ENCODE measurements at regions not wholly inside any gene's neighbourhood (a gene's known extent, or its start where the extent isn't known, plus 50 kb on each side); places are given as distances from the start of the nearest gene placed in this dataset.

DNA sequence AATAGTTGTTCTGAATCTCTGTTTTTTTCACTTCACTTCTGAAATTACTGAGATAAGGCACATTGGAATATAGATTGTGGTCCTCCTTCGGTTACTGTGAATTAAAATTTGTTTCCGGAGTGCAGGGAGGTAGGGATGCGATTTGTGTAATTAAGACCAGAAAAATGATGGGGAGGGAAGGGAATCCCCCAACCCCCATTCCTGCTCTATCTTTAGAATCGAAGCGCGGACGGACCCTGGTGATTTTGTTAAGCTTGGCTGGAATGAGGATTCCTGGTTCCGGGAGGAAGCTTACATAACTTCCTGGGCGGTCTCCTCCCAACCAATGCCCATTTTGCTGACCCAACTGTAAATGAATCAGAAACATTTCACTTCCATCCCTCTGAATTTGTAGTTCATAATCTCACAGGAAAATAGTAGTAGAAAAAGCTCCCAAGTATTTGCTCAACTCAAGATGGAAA, 220.1 kb upstream of the MSX2 start (continued):
- TF ChIP-seq CHD7 (IDR thresholded peaks at IDR 0.05; ENCODE audit: insufficient replicate concordance, low read length) (no peak), CTBP2 (IDR thresholded peaks at IDR 0.05; ENCODE audit: borderline replicate concordance, insufficient read depth, insufficient read length, low read length) (no peak)
